Immature natural killer cell (primary cell): ENCODE measurements at regions not wholly inside any gene's neighbourhood (a gene's known extent, or its start where the extent isn't known, plus 50 kb on each side); places are given as distances from the start of the nearest gene placed in this dataset.

Source experiments
- DNase-seq, 3 donors: peaks; one replicate each; pipeline ENCODE4 v3.0.0; 2022; ENCODE audit warnings: mixed read lengths in 1 of 3
- H3K27ac Mint-ChIP-seq, 6 donors: one replicate each; pipeline ENCODE4 v1.8.0; 2020; ENCODE audit warnings: mixed read lengths in 6 of 6, mild to moderate bottlenecking in 5 of 6, inconsistent platforms in 4 of 6, moderate library complexity in 3 of 6
- H3K27me3 Mint-ChIP-seq, 3 donors: one replicate each; pipeline ENCODE4 v1.8.0; 2020 to 2021; ENCODE audit warnings: low read depth in 3 of 3, mild to moderate bottlenecking in 3 of 3, mixed read lengths in 3 of 3, moderate library complexity in 3 of 3, inconsistent platforms in 1 of 3
- H3K36me3 Mint-ChIP-seq, 3 donors: one replicate each; pipeline ENCODE4 v1.8.0; 2020; ENCODE audit warnings: mixed read lengths in 3 of 3, inconsistent platforms in 2 of 3, mild to moderate bottlenecking in 2 of 3
- H3K4me1 Mint-ChIP-seq, 2 donors: one replicate each; pipeline ENCODE4 v1.8.0; 2020; ENCODE audit warnings: inconsistent platforms in 2 of 2, mild to moderate bottlenecking in 2 of 2, mixed read lengths in 2 of 2, moderate library complexity in 1 of 2
- H3K4me3 Mint-ChIP-seq, 5 donors: one replicate each; pipeline ENCODE4 v1.8.0; 2020; ENCODE audit warnings: mild to moderate bottlenecking in 5 of 5, mixed read lengths in 5 of 5, inconsistent platforms in 3 of 5, moderate library complexity in 3 of 5
- H3K9me3 Mint-ChIP-seq, 6 donors: one replicate each; pipeline ENCODE4 v1.8.0; 2020; ENCODE audit warnings: mild to moderate bottlenecking in 6 of 6, mixed read lengths in 6 of 6, inconsistent platforms in 4 of 6, moderate library complexity in 3 of 6

DNA sequence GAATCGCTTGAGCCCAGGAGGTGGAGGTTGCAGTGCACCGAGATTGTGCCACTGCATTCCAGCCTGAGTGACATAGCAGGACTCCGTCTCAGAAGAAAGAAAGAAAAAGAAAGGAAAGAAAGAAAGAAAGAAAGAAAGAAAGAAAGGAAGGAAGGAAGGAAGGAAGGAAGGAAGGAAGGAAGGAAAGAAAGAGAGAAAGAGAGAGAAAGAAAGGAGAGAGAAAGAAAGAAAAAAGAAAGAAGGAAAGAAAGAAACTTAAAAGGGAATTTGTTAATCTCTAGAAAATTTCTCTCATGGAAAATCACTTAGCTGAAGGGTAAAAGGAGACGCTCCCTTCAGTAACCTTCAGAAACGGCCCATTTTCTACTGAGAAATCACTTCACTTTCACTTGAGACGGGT, 279.5 kb upstream of the KLF6 start:
- Mint-ChIP-seq H3K36me3 (no peaks in the 10 kb centered on the region), H3K27me3 (peaks cover 0 to 2% (median 0%) of the 10 kb centered on the region in 3 donors), H3K27ac (no peak overlapping the region), H3K4me1 (peaks cover 11% of the 10 kb centered on the region in 2 donors), H3K9me3 (no peaks in the 10 kb centered on the region), H3K4me3 (no peak overlapping the region)
- no peak for DNase-seq

GRCh38 chr10:4063717-4064116, 278.7 kb upstream of the KLF6 start:
- DNase-seq = no peak
- H3K27ac Mint-ChIP-seq = no peak overlapping the region
- H3K36me3 Mint-ChIP-seq = no peaks in the 10 kb centered on the region
- peaks cover 0 to 2% (median 0%) of the 10 kb centered on the region in 3 donors for H3K27me3 Mint-ChIP-seq
- H3K4me3 Mint-ChIP-seq = no peak overlapping the region
- no peaks in the 10 kb centered on the region for H3K9me3 Mint-ChIP-seq
- H3K4me1 Mint-ChIP-seq = peaks cover 11 to 12% of the 10 kb centered on the region in 2 donors

DNA sequence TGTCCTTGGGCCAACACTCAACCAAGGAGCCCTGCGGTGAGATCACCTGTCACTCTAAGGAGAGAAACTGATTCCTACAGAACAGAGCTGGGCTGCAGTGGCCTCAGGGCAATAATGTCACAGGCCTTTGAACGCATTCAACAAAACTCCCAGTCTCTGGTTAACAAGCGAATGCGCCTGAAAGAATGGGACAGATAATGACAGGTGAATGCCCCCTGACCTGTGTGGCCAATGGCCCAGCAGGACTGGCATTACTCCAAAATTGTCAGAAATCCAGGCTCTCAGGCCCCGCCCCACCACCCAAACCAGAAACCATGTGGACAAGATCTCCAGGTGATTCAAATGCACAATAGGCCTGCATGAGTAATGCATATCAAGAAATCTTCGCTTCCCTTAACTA, 277.7 kb upstream of the KLF6 start:
- no peak overlapping the region for H3K4me3 Mint-ChIP-seq
- H3K27me3 Mint-ChIP-seq = peaks cover 0 to 2% (median 0%) of the 10 kb centered on the region in 3 donors
- H3K27ac Mint-ChIP-seq = no peak overlapping the region
- no peaks in the 10 kb centered on the region for H3K9me3 Mint-ChIP-seq
- H3K36me3 Mint-ChIP-seq = no peaks in the 10 kb centered on the region
- H3K4me1 Mint-ChIP-seq = peaks cover 11 to 12% of the 10 kb centered on the region in 2 donors
- DNase-seq = no peak

- Mint-ChIP-seq H3K4me1 (peaks cover 11 to 12% of the 10 kb centered on the region in 2 donors), H3K4me3 (no peak overlapping the region), H3K36me3 (no peaks in the 10 kb centered on the region), H3K9me3 (peaks cover 0 to 1% (median 0%) of the 10 kb centered on the region in 6 donors), H3K27me3 (peaks cover 0 to 2% (median 0%) of the 10 kb centered on the region in 3 donors), H3K27ac (peak overlapping the region in 1 of 6 donors; percentile 24)
- DNase-seq = no peak
These were observed 277.1 kb upstream of the KLF6 start for GRCh38 chr10:4062072-4062471.

GRCh38 chr10:4061441-4061951, 276.5 kb upstream of the KLF6 start:
- Mint-ChIP-seq H3K27ac (peak overlapping the region in 1 of 6 donors; percentile 23), H3K36me3 (no peaks in the 10 kb centered on the region), H3K9me3 (peaks cover 0 to 1% (median 0%) of the 10 kb centered on the region in 6 donors), H3K4me3 (no peak overlapping the region), H3K27me3 (peaks cover 0 to 2% (median 0%) of the 10 kb centered on the region in 3 donors), H3K4me1 (peaks cover 11 to 12% of the 10 kb centered on the region in 2 donors)
- no peak for DNase-seq

DNA sequence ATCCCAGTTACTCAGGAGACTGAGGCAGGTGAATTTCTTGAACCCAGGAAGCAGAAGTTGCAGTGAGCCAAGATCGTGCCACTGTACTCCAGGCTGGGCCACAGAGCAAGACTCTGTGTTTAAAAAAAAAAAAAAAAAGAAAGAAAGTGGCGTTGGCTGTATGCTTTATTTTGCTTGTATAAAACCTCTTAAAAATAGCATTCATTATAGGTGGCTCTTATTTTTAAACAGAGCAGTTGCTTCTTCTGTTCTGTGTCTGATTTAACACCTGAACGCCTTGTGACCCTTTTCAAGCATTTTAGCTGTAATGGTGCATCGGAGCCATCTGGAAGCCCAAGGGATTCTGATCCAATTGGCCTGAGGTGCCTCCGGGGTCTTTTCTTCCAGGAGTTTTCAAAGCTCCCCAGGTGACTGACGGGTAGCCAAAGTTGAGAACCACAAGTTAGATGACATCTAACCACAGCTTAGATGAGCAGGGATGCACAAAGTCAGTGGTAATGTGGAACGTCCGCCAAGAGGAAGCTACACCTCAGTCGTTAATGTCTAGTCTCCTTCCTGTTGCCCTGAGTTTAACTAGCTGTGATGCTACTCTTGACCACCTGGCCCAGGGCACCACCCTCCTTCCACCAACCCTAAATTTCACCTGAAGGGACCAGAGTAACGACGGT, 274.6 kb upstream of the KLF6 start:
- H3K4me3 Mint-ChIP-seq = peak overlapping the region in 3 of 5 donors; percentile 31 to 48 (median 32)
- peak; percentile 19 to 47 (median 41) for DNase-seq
- no peaks in the 10 kb centered on the region for H3K36me3 Mint-ChIP-seq
- peaks cover 0 to 1% (median 0%) of the 10 kb centered on the region in 6 donors for H3K9me3 Mint-ChIP-seq
- H3K4me1 Mint-ChIP-seq = peaks cover 11 to 12% of the 10 kb centered on the region in 2 donors
- H3K27ac Mint-ChIP-seq = peak overlapping the region; percentile 12 to 78 (median 65)
- no peaks in the 10 kb centered on the region for H3K27me3 Mint-ChIP-seq

GRCh38 chr10:4058514-4059029, 273.6 kb upstream of the KLF6 start:
- DNase-seq = no peak
- Mint-ChIP-seq H3K4me1 (peaks cover 11 to 12% of the 10 kb centered on the region in 2 donors), H3K9me3 (peaks cover 0 to 1% (median 0%) of the 10 kb centered on the region in 6 donors), H3K27ac (no peak overlapping the region), H3K27me3 (no peaks in the 10 kb centered on the region), H3K36me3 (no peaks in the 10 kb centered on the region), H3K4me3 (no peak overlapping the region)

- Mint-ChIP-seq H3K36me3 (no peaks in the 10 kb centered on the region), H3K27me3 (no peaks in the 10 kb centered on the region)
These were observed 272.9 kb upstream of the KLF6 start for GRCh38 chr10:4057725-4058513.

DNA sequence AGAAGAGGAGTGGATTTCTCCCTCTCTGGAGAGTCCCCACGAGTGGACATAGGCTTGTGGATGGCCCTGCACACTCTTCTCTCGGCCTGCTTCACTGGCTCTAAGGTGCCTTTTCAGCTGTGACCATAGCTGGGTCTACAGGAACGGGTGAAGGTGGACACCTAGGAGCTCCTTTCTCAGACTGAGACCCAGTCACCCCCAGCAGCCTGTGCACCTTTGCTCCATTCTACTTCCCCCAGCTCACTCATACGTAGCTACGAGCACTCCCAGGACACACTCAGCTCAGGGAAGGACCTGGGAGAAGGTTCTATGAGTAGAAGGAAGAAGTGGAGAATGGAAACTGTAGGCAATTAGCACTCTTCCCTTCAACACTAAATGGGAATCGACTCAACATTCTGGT, 272.0 kb upstream of the KLF6 start:
- DNase-seq = no peak
- Mint-ChIP-seq H3K9me3 (peaks cover 0 to 1% (median 0%) of the 10 kb centered on the region in 6 donors), H3K4me1 (peaks cover 11 to 12% of the 10 kb centered on the region in 2 donors), H3K4me3 (no peak overlapping the region), H3K36me3 (no peaks in the 10 kb centered on the region), H3K27me3 (peaks cover 0 to 2% (median 0%) of the 10 kb centered on the region in 3 donors), H3K27ac (no peak overlapping the region)

More at GRCh38 chr10:4057725-4058513, 272.9 kb upstream of the KLF6 start:
- DNase-seq = no peak
- peaks cover 11 to 12% of the 10 kb centered on the region in 2 donors for H3K4me1 Mint-ChIP-seq
- no peak overlapping the region for H3K4me3 Mint-ChIP-seq
- no peak overlapping the region for H3K27ac Mint-ChIP-seq
- H3K9me3 Mint-ChIP-seq = peaks cover 0 to 1% (median 0%) of the 10 kb centered on the region in 6 donors

GRCh38 chr10:4054656-4055435, 269.8 kb upstream of the KLF6 start:
- H3K4me3 Mint-ChIP-seq = no peak overlapping the region
- no peak for DNase-seq
- H3K9me3 Mint-ChIP-seq = peaks cover 0 to 1% (median 0%) of the 10 kb centered on the region in 6 donors
- H3K27me3 Mint-ChIP-seq = peaks cover 0 to 5% (median 2%) of the 10 kb centered on the region in 3 donors
- peaks cover 5% of the 10 kb centered on the region in 2 donors for H3K4me1 Mint-ChIP-seq
- H3K27ac Mint-ChIP-seq = no peak overlapping the region
- peaks cover 0 to 4% (median 0%) of the 10 kb centered on the region in 3 donors for H3K36me3 Mint-ChIP-seq

GRCh38 chr10:4053940-4054339, 268.9 kb upstream of the KLF6 start:
- DNase-seq = no peak
- H3K27ac Mint-ChIP-seq = no peak overlapping the region
- no peak overlapping the region for H3K4me3 Mint-ChIP-seq
- H3K9me3 Mint-ChIP-seq = peaks cover 0 to 1% (median 0%) of the 10 kb centered on the region in 6 donors
- peaks cover 0 to 5% (median 2%) of the 10 kb centered on the region in 3 donors for H3K27me3 Mint-ChIP-seq
- peaks cover 0 to 4% (median 0%) of the 10 kb centered on the region in 3 donors for H3K36me3 Mint-ChIP-seq
- peaks cover 0 to 1% of the 10 kb centered on the region in 2 donors for H3K4me1 Mint-ChIP-seq

- H3K27ac Mint-ChIP-seq = peak overlapping the region in 1 of 6 donors; percentile 66
- H3K36me3 Mint-ChIP-seq = peaks cover 0 to 4% (median 0%) of the 10 kb centered on the region in 3 donors
- peaks cover 0 to 5% (median 2%) of the 10 kb centered on the region in 3 donors for H3K27me3 Mint-ChIP-seq
- H3K4me1 Mint-ChIP-seq = peaks cover 0 to 1% of the 10 kb centered on the region in 2 donors
- H3K9me3 Mint-ChIP-seq = peaks cover 0 to 1% (median 0%) of the 10 kb centered on the region in 6 donors
- no peak for DNase-seq
- H3K4me3 Mint-ChIP-seq = no peak overlapping the region
These were observed 266.7 kb upstream of the KLF6 start for GRCh38 chr10:4051641-4052151.
